ENCODE measurements at regions not wholly inside any gene's neighbourhood (a gene's known extent, or its start where the extent isn't known, plus 50 kb on each side); places are given as distances from the start of the nearest gene placed in this dataset.
"Not testable (repeated sequence)": the region's sequence is repeated elsewhere in the genome, so short reads cannot be mapped to it uniquely, and the experiment has no call there.

DNA sequence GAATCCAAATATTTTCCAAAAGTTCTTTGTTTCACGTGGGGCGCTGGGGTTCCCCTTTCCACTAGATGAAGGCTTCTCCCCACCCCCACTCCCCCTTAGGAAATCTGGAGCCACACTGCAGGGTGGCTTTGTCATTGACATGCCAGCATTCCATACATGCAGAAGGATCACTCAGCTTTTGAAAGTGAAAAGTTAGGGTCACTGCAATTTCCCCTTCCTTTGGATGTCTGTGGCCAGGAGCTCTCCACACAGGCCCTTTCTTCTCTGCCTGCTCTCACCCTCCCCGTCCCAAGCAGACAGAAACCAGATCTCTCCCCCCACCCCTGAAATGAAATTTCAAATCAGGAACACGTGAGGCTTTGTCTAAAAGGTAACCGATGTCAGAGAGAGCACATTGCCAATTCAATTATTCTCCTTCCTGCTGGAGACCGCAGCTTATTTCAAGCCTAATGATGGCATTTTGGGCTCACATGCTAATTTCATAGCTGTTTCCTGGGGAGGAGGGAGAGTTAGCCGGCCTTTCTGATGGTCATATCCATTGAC, 153.9 kb upstream of the RFLNA start:
- H3K36me3 ChIP-seq, result no peaks in the 10 kb centered on the region
- H3K9me3 ChIP-seq, result no peaks in the 10 kb centered on the region
- H3K4me3 ChIP-seq, result no peak overlapping the region
- TF ChIP-seq POLR2A (IDR thresholded peaks at IDR 0.05) (no peak), POLR2AphosphoS5 (IDR thresholded peaks at IDR 0.05; ENCODE audit: insufficient read depth in 1 of 2, low read depth in 1 of 2) (no peak)
- TF ChIP-seq, protein P1, sequence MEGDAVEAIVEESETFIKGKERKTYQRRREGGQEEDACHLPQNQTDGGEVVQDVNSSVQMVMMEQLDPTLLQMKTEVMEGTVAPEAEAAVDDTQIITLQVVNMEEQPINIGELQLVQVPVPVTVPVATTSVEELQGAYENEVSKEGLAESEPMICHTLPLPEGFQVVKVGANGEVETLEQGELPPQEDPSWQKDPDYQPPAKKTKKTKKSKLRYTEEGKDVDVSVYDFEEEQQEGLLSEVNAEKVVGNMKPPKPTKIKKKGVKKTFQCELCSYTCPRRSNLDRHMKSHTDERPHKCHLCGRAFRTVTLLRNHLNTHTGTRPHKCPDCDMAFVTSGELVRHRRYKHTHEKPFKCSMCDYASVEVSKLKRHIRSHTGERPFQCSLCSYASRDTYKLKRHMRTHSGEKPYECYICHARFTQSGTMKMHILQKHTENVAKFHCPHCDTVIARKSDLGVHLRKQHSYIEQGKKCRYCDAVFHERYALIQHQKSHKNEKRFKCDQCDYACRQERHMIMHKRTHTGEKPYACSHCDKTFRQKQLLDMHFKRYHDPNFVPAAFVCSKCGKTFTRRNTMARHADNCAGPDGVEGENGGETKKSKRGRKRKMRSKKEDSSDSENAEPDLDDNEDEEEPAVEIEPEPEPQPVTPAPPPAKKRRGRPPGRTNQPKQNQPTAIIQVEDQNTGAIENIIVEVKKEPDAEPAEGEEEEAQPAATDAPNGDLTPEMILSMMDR (IDR thresholded peaks at IDR 0.05), result no peak
- DNase-seq (ENCODE audit: extremely low spot score in 2 of 2), result no peak
- H3K27me3 ChIP-seq, result no peaks in the 10 kb centered on the region
- H3K27ac ChIP-seq, result no peak overlapping the region
- intact Hi-C loops (cut with DNase I), result no loop called here
- H3K4me1 ChIP-seq, result no peaks in the 10 kb centered on the region

DNA sequence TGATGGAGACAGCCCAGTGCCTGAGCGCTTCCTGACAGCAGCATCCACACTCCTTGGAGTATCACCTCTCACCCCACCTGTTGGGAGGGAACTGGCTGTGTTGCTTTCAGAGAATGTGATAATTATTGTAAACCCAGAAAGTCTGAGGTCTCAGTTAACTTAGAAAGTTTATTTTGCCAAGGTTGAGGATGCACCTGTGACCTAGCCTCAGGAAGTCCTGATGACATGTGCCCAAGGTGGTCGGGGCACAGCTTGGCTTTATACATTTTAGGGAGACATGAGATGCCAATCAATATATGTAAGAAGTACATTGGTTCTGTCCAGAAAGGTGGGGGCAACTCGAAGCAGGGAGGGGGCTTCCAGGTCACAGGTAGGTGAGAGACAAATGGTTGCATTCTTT, 153.3 kb upstream of the RFLNA start:
- H3K9me3 ChIP-seq; H3K27ac ChIP-seq; H3K27me3 ChIP-seq; H3K4me1 ChIP-seq; H3K36me3 ChIP-seq; H3K4me3 ChIP-seq; DNase-seq (ENCODE audit: extremely low spot score in 2 of 2); intact Hi-C loops (cut with DNase I): not testable (repeated sequence)

DNA sequence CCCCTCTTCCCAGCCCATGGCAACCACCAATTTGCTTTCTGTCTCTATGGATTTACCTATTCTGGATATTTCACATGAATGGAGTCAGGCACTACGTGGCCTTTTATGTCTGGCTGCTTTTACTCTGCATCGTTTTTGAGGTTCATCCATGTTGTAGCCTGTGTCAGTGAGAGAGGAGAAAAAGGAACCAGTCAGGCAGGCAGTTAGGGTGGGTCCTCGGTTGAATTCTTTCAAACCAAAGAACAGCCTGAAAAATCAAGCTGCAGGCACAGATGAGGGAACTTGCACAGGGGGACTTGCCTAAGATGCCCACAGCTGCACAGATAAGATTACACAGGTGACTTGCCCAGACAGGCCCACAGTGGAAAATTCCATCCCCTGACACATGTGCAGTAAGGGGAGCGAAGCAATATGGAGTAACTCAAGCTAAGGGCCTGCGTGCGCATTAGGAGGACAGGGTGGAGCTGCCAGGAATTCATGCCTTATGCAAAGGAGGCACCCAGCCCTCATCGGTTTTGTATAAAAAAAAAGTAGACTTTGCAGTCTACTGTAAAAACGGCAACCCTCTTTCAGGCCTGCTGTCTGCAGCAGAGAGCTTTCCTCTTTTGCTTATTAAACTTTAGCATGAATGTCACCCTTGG, 152.4 kb upstream of the RFLNA start:
- no peak for DNase-seq (ENCODE audit: extremely low spot score in 2 of 2)
- H3K4me3 ChIP-seq, result no peak overlapping the region
- H3K9me3 ChIP-seq, result no peaks in the 10 kb centered on the region
- no peaks in the 10 kb centered on the region for H3K27me3 ChIP-seq
- H3K27ac ChIP-seq, result no peak overlapping the region
- intact Hi-C loops (cut with DNase I), result no loop called here
- TF ChIP-seq, protein P1 (IDR thresholded peaks at IDR 0.05), result no peak
- TF ChIP-seq POLR2A (IDR thresholded peaks at IDR 0.05) (no peak), POLR2AphosphoS5 (IDR thresholded peaks at IDR 0.05; ENCODE audit: insufficient read depth in 1 of 2, low read depth in 1 of 2) (no peak)
- no peaks in the 10 kb centered on the region for H3K4me1 ChIP-seq
- H3K36me3 ChIP-seq, result no peaks in the 10 kb centered on the region

DNA sequence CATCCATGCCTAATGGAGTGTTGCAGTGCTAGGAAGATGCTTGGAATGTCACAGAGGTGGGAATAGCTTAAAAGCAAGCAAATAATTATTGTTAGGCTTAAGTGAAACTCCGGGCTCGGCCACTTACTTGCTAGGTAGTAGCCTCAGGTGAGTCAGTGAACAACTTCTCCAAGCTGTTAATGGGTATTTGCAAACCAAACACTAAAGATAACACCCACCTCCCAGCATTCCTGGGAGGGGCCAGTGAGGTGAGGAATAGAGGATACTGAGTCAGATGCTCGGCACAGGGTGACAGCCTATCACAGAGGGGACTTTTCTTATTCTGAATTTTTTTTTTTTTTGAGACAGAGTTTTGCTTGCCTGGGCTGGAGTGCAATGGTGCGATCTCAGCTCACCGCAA, 151.2 kb upstream of the RFLNA start:
- no peaks in the 10 kb centered on the region for H3K9me3 ChIP-seq
- H3K27me3 ChIP-seq, result no peaks in the 10 kb centered on the region
- no peaks in the 10 kb centered on the region for H3K36me3 ChIP-seq
- intact Hi-C loops (cut with DNase I), result no loop called here
- no peak overlapping the region for H3K27ac ChIP-seq
- no peaks in the 10 kb centered on the region for H3K4me1 ChIP-seq
- no peak overlapping the region for H3K4me3 ChIP-seq
- TF ChIP-seq POLR2A (IDR thresholded peaks at IDR 0.05) (no peak), POLR2AphosphoS5 (IDR thresholded peaks at IDR 0.05; ENCODE audit: insufficient read depth in 1 of 2, low read depth in 1 of 2) (no peak)
- TF ChIP-seq, protein P1 (IDR thresholded peaks at IDR 0.05), result no peak
- no peak for DNase-seq (ENCODE audit: extremely low spot score in 2 of 2)

DNA sequence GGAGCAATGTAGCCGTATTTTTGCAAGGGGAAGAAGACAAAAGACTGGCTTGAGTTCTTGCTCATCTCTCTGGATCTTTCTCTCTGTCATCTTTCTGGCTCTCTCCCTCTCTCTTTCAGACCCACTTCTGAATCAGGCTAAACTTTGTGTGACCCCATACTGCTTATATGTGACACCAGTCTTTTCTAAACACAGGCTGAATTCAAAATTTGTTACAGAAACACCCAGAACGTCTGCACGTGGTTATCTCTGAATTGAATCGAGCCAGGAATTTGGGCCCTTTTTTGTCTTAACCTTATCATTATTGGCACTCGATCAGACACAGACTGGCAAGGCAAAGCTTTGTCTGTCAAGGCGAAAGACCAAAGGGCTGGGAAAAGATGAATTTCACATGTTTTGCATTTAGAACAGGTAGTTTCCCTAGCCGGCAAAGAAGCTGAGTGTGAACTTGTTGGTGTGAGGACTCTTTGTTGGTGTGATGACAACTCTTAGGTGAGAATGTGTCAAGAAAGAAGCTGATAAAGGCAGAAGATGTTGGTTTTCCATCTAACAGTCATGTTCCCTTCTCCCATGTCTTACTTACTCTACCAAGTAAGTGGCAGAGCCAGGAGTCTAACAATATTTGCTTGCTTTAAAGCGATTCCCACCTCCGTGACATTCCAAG, 150.2 kb upstream of the RFLNA start:
- DNase-seq (ENCODE audit: extremely low spot score in 2 of 2), result no peak
- intact Hi-C loops (cut with DNase I), result no loop called here
- no peak overlapping the region for H3K27ac ChIP-seq
- TF ChIP-seq, protein P1 (IDR thresholded peaks at IDR 0.05), result no peak
- TF ChIP-seq POLR2AphosphoS5 (IDR thresholded peaks at IDR 0.05; ENCODE audit: insufficient read depth in 1 of 2, low read depth in 1 of 2) (no peak), POLR2A (IDR thresholded peaks at IDR 0.05) (no peak)
- no peaks in the 10 kb centered on the region for H3K4me1 ChIP-seq
- H3K27me3 ChIP-seq, result no peaks in the 10 kb centered on the region
- H3K9me3 ChIP-seq, result no peaks in the 10 kb centered on the region
- H3K36me3 ChIP-seq, result no peaks in the 10 kb centered on the region
- no peak overlapping the region for H3K4me3 ChIP-seq
